ENCODE measurements at regions not wholly inside any gene's neighbourhood (a gene's known extent, or its start where the extent isn't known, plus 50 kb on each side); places are given as distances from the start of the nearest gene placed in this dataset.

- Mint-ChIP-seq H3K36me3 (ENCODE audit: insufficient read depth, unreplicated experiment) (no peaks in the 10 kb centered on the region), H3K27me3 (ENCODE audit: unreplicated experiment) (no peaks in the 10 kb centered on the region), H3K4me3 (ENCODE audit: low read depth, unreplicated experiment) (no peak overlapping the region), H3K9me3 (ENCODE audit: low read depth, unreplicated experiment) (no peaks in the 10 kb centered on the region), H3K27ac (ENCODE audit: unreplicated experiment) (no peak overlapping the region), H3K4me1 (ENCODE audit: low read depth, unreplicated experiment) (no peaks in the 10 kb centered on the region)
- CTCF ChIA-PET: no interaction called here
- DNase-seq: no peak
- TF ChIP-seq CTCF (IDR thresholded peaks at IDR 0.05; ENCODE audit: unreplicated experiment): no peak
- intact Hi-C loops (cut with micrococcal nuclease; ENCODE audit: unreplicated experiment): no loop called here
- BruUV-seq (replicated peaks): no TSS peak
Measured at GRCh38 chr2:117492209-117492851, 322.2 kb upstream of the DDX18 start.

GRCh38 chr2:117500721-117501120 is 313.8 kb upstream of the DDX18 start:
- no peak for TF ChIP-seq CTCF (IDR thresholded peaks at IDR 0.05; ENCODE audit: unreplicated experiment)
- no peaks in the 10 kb centered on the region for H3K4me1 Mint-ChIP-seq (ENCODE audit: low read depth, unreplicated experiment)
- no TSS peak for BruUV-seq (replicated peaks)
- no peak overlapping the region for H3K27ac Mint-ChIP-seq (ENCODE audit: unreplicated experiment)
- intact Hi-C loops (cut with micrococcal nuclease; ENCODE audit: unreplicated experiment): no loop called here
- H3K36me3 Mint-ChIP-seq (ENCODE audit: insufficient read depth, unreplicated experiment): no peaks in the 10 kb centered on the region
- no peaks in the 10 kb centered on the region for H3K27me3 Mint-ChIP-seq (ENCODE audit: unreplicated experiment)
- CTCF ChIA-PET: no interaction called here
- no peak for DNase-seq
- no peak overlapping the region for H3K4me3 Mint-ChIP-seq (ENCODE audit: low read depth, unreplicated experiment)
- peaks cover 3% of the 10 kb centered on the region for H3K9me3 Mint-ChIP-seq (ENCODE audit: low read depth, unreplicated experiment)

GRCh38 chr2:117502121-117502520 is 312.4 kb upstream of the DDX18 start:
- CTCF ChIA-PET: no interaction called here
- no peaks in the 10 kb centered on the region for H3K36me3 Mint-ChIP-seq (ENCODE audit: insufficient read depth, unreplicated experiment)
- BruUV-seq (replicated peaks): no TSS peak
- DNase-seq: no peak
- peaks cover 3% of the 10 kb centered on the region for H3K9me3 Mint-ChIP-seq (ENCODE audit: low read depth, unreplicated experiment)
- H3K27ac Mint-ChIP-seq (ENCODE audit: unreplicated experiment): no peak overlapping the region
- no peak overlapping the region for H3K4me3 Mint-ChIP-seq (ENCODE audit: low read depth, unreplicated experiment)
- intact Hi-C loops (cut with micrococcal nuclease; ENCODE audit: unreplicated experiment): no loop called here
- TF ChIP-seq CTCF (IDR thresholded peaks at IDR 0.05; ENCODE audit: unreplicated experiment): no peak
- no peaks in the 10 kb centered on the region for H3K4me1 Mint-ChIP-seq (ENCODE audit: low read depth, unreplicated experiment)
- no peaks in the 10 kb centered on the region for H3K27me3 Mint-ChIP-seq (ENCODE audit: unreplicated experiment)

GRCh38 chr2:117512307-117512706 is 302.2 kb upstream of the DDX18 start:
- intact Hi-C loops (cut with micrococcal nuclease; ENCODE audit: unreplicated experiment): no loop called here
- no peaks in the 10 kb centered on the region for H3K36me3 Mint-ChIP-seq (ENCODE audit: insufficient read depth, unreplicated experiment)
- H3K9me3 Mint-ChIP-seq (ENCODE audit: low read depth, unreplicated experiment): peaks cover 3% of the 10 kb centered on the region
- no peak for TF ChIP-seq CTCF (IDR thresholded peaks at IDR 0.05; ENCODE audit: unreplicated experiment)
- BruUV-seq (replicated peaks): no TSS peak
- no peak overlapping the region for H3K27ac Mint-ChIP-seq (ENCODE audit: unreplicated experiment)
- H3K4me3 Mint-ChIP-seq (ENCODE audit: low read depth, unreplicated experiment): no peak overlapping the region
- H3K27me3 Mint-ChIP-seq (ENCODE audit: unreplicated experiment): no peaks in the 10 kb centered on the region
- CTCF ChIA-PET: no interaction called here
- no peak for DNase-seq
- peaks cover 11% of the 10 kb centered on the region for H3K4me1 Mint-ChIP-seq (ENCODE audit: low read depth, unreplicated experiment)

Data from Calu3 (cell line).